ENCODE measurements at regions not wholly inside any gene's neighbourhood (a gene's known extent, or its start where the extent isn't known, plus 50 kb on each side); places are given as distances from the start of the nearest gene placed in this dataset.

DNA sequence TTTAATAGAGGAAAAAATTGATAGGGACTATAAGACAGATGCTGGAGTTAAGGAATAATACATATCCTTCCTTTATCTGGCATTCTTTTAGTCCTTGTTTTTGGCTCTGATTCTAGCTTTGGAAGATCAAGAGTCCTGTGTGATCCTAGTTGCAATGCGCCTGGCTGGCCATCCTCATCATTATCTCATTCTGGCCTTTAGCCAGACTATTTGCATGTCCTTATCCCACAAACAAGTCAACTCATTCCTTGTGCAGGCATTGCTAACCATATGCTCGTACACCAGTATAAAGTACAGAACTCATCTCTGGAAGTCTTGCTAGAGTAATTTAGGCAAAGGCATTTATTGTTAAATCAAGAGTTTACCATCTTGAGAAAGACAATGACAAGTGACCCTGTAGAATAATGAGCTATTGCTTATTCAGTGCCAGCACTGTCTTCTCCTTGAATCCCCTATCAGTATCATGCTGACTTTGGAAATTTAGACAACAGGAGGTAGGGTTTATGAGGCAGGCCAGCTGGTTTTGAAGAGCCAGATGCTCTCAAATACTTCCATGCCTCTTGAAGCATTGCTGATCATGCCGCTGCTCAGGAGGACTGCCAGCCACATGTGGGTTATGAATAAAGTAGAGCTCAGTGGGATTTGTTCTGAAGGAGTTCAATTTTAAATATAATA lies 1730.3 kb upstream of the TENM3 start:
- WGBS (ENCODE audit: insufficient coverage), result no CpG with 5 or more reads among the region's 3 CpGs
- H3K4me1 ChIP-seq (ENCODE audit: control insufficient read depth in 1 of 2, insufficient read depth in 2 of 2, low read length in 2 of 2), result no peaks in the 10 kb centered on the region
- no peak for TF ChIP-seq CTCF (IDR thresholded peaks at IDR 0.05)
- intact Hi-C loops (cut with micrococcal nuclease), result no loop called here
- H3K27ac ChIP-seq (ENCODE audit: low read depth in 1 of 2, low read length in 2 of 2), result no peak overlapping the region
- Mint-ChIP-seq H3K9me3 (peaks cover 0 to 17% (median 2%) of the 10 kb centered on the region in 7 donors), H3K27me3 (ENCODE audit: low read depth in 3 of 3) (peaks cover 0 to 2% (median 1%) of the 10 kb centered on the region in 3 donors), H3K36me3 (no peaks in the 10 kb centered on the region), H3K4me1 (no peaks in the 10 kb centered on the region), H3K4me3 (no peak overlapping the region), H3K27ac (no peak overlapping the region)
- H3K9me3 ChIP-seq (replicated peaks in 1 of 2; ENCODE audit: control insufficient read depth in 1 of 2, insufficient read depth in 1 of 2, low read length in 2 of 2), result no peaks in the 10 kb centered on the region
- H3K27me3 ChIP-seq (ENCODE audit: control insufficient read depth in 2 of 2, insufficient read depth in 2 of 2, low read length in 2 of 2), result no peaks in the 10 kb centered on the region
- no peaks in the 10 kb centered on the region for H4K20me1 ChIP-seq (ENCODE audit: insufficient read depth, low read length)
- H3K4me2 ChIP-seq (replicated peaks; ENCODE audit: extremely low read depth, low read length, poor library complexity, severe bottlenecking), result no peak overlapping the region
- no peaks in the 10 kb centered on the region for H3K79me2 ChIP-seq (ENCODE audit: insufficient read depth, low read length)
- H3K9ac ChIP-seq (ENCODE audit: insufficient read depth, low read length, poor library complexity, severe bottlenecking), result no peak overlapping the region
- H3K36me3 ChIP-seq (replicated peaks in 1 of 2; ENCODE audit: control insufficient read depth in 1 of 2, insufficient read depth in 2 of 2, low read length in 2 of 2), result no peaks in the 10 kb centered on the region
- no peak for DNase-seq
- no peak overlapping the region for H2AFZ ChIP-seq (ENCODE audit: insufficient read depth, low read depth, low read length, poor library complexity, severe bottlenecking)
- no peak overlapping the region for H3K4me3 ChIP-seq (replicated peaks in 1 of 3; ENCODE audit: low read depth in 2 of 3, low read length in 3 of 3)

DNA sequence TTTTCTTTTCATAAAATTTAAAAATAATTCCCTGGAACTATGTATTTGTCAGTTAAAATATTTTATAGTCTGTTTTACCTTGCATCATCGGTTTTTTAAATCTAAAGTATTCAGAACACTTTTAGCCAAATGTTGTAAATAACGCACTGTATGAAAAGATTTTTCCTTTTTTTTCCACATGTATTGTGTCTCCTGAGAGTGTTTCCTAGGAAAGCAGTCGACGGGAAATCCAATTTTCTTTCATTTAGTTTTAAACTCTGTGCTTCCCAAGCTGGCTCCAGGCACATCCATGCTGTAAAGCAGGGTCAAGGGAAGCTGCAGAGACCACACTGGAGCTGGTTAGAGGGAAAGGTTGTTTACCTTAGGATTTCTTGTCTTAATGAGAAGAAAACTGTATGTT lies 1724.3 kb upstream of the TENM3 start:
- TF ChIP-seq CTCF (IDR thresholded peaks at IDR 0.05), result no peak
- Mint-ChIP-seq H3K36me3 (no peaks in the 10 kb centered on the region), H3K4me3 (no peak overlapping the region), H3K4me1 (no peaks in the 10 kb centered on the region), H3K27ac (no peak overlapping the region), H3K27me3 (ENCODE audit: low read depth in 3 of 3) (peaks cover 0 to 2% (median 1%) of the 10 kb centered on the region in 3 donors), H3K9me3 (peaks cover 0 to 10% (median 2%) of the 10 kb centered on the region in 7 donors)
- no peaks in the 10 kb centered on the region for H3K27me3 ChIP-seq (ENCODE audit: control insufficient read depth in 2 of 2, insufficient read depth in 2 of 2, low read length in 2 of 2)
- no peak for DNase-seq
- no peak overlapping the region for H3K4me2 ChIP-seq (replicated peaks; ENCODE audit: extremely low read depth, low read length, poor library complexity, severe bottlenecking)
- H3K27ac ChIP-seq (ENCODE audit: low read depth in 1 of 2, low read length in 2 of 2), result no peak overlapping the region
- intact Hi-C loops (cut with micrococcal nuclease), result no loop called here
- no peaks in the 10 kb centered on the region for H3K36me3 ChIP-seq (replicated peaks in 1 of 2; ENCODE audit: control insufficient read depth in 1 of 2, insufficient read depth in 2 of 2, low read length in 2 of 2)
- no peaks in the 10 kb centered on the region for H3K9me3 ChIP-seq (replicated peaks in 1 of 2; ENCODE audit: control insufficient read depth in 1 of 2, insufficient read depth in 1 of 2, low read length in 2 of 2)
- no peaks in the 10 kb centered on the region for H3K4me1 ChIP-seq (ENCODE audit: control insufficient read depth in 1 of 2, insufficient read depth in 2 of 2, low read length in 2 of 2)
- H4K20me1 ChIP-seq (ENCODE audit: insufficient read depth, low read length), result no peaks in the 10 kb centered on the region
- no CpG with 5 or more reads among the region's 4 CpGs for WGBS (ENCODE audit: insufficient coverage)
- H3K79me2 ChIP-seq (ENCODE audit: insufficient read depth, low read length), result no peaks in the 10 kb centered on the region
- no peak overlapping the region for H2AFZ ChIP-seq (ENCODE audit: insufficient read depth, low read depth, low read length, poor library complexity, severe bottlenecking)
- no peak overlapping the region for H3K4me3 ChIP-seq (replicated peaks in 1 of 3; ENCODE audit: low read depth in 2 of 3, low read length in 3 of 3)
- H3K9ac ChIP-seq (ENCODE audit: insufficient read depth, low read length, poor library complexity, severe bottlenecking), result no peak overlapping the region

Measured in CD14-positive monocyte (primary cell).